Trophoblast cell (in vitro differentiated cells and primary cell): ENCODE measurements at regions not wholly inside any gene's neighbourhood (a gene's known extent, or its start where the extent isn't known, plus 50 kb on each side); places are given as distances from the start of the nearest gene placed in this dataset.

ENCODE experiments used
- DNase-seq, 2 donors: peaks; one replicate each; pipeline ENCODE4 v3.0.0-alpha.2; 2016
- H2AFZ ChIP-seq: 2 replicates; pipeline ENCODE4 v1.6.1; 2013; ENCODE audit warnings: low read length, moderate library complexity, mild to moderate bottlenecking; ENCODE audit not compliant: insufficient read depth, poor library complexity
- H2AK5ac ChIP-seq: 2 replicates; pipeline ENCODE4 v1.6.1; 2013; ENCODE audit warnings: mild to moderate bottlenecking, low read length
- H2BK120ac ChIP-seq: 2 replicates; pipeline ENCODE4 v1.6.1; 2013; ENCODE audit warnings: low read length, mild to moderate bottlenecking, moderate library complexity; ENCODE audit not compliant: insufficient read depth, poor library complexity
- H2BK12ac ChIP-seq: 2 replicates; pipeline ENCODE4 v1.6.1; 2013; ENCODE audit warnings: mild to moderate bottlenecking, low read length, moderate library complexity
- H2BK5ac ChIP-seq: 2 replicates; pipeline ENCODE4 v1.6.1; 2013; ENCODE audit warnings: low read length, low read depth, moderate library complexity, mild to moderate bottlenecking; ENCODE audit not compliant: poor library complexity
- H3K14ac ChIP-seq: 2 replicates; pipeline ENCODE4 v1.6.1; 2013; ENCODE audit warnings: mild to moderate bottlenecking, low read length
- H3K18ac ChIP-seq: 2 replicates; pipeline ENCODE4 v1.6.1; 2013; ENCODE audit warnings: mild to moderate bottlenecking, low read length
- H3K23ac ChIP-seq: 2 replicates; pipeline ENCODE4 v1.6.1; 2013; ENCODE audit warnings: low read length
- H3K27ac ChIP-seq: 2 replicates; pipeline ENCODE4 v1.5.1; 2013; ENCODE audit warnings: low read depth, mild to moderate bottlenecking, inconsistent platforms, low read length, moderate library complexity
- H3K27me3 ChIP-seq: 2 replicates; pipeline ENCODE4 v1.6.1; 2013; ENCODE audit warnings: inconsistent platforms, mild to moderate bottlenecking, low read length, moderate library complexity; ENCODE audit not compliant: insufficient read depth
- H3K36me3 ChIP-seq, 2 experiments: 1 replicate in 1 of 2; 2 replicates in 1 of 2; pipeline ENCODE4 v1.6.1; 2013; ENCODE audit warnings: low read length in 2 of 2, mild to moderate bottlenecking in 2 of 2, moderate library complexity in 1 of 2; ENCODE audit not compliant: insufficient read depth in 2 of 2, control insufficient read depth in 1 of 2
- H3K4ac ChIP-seq: 2 replicates; pipeline ENCODE4 v1.6.1; 2013; ENCODE audit warnings: low read depth, mild to moderate bottlenecking, low read length, moderate library complexity
- H3K4me1 ChIP-seq, 2 experiments: 1 replicate in 1 of 2; 2 replicates in 1 of 2; pipeline ENCODE4 v1.6.1; 2013; ENCODE audit warnings: low read length in 2 of 2, mild to moderate bottlenecking in 2 of 2, moderate library complexity in 1 of 2; ENCODE audit not compliant: insufficient read depth in 2 of 2, control insufficient read depth in 1 of 2
- H3K4me2 ChIP-seq: 2 replicates; pipeline ENCODE4 v1.6.1; 2013; ENCODE audit warnings: inconsistent platforms, mild to moderate bottlenecking, low read length, moderate library complexity
- H3K4me3 ChIP-seq: 2 replicates; pipeline ENCODE4 v1.5.1; 2013; ENCODE audit warnings: mild to moderate bottlenecking, low read depth, low read length, inconsistent platforms
- H3K79me1 ChIP-seq: one replicate; pipeline ENCODE4 v1.6.1; 2013; ENCODE audit warnings: low read length
- H3K79me2 ChIP-seq: 2 replicates; pipeline ENCODE4 v1.6.1; 2013; ENCODE audit warnings: low read length, mild to moderate bottlenecking; ENCODE audit not compliant: control insufficient read depth, insufficient read depth, poor library complexity
- H3K9ac ChIP-seq: 2 replicates; pipeline ENCODE4 v1.6.1; 2013; ENCODE audit warnings: mild to moderate bottlenecking, low read length
- H3K9me3 ChIP-seq: 2 replicates; pipeline ENCODE4 v1.6.1; 2013; ENCODE audit warnings: low read depth, mild to moderate bottlenecking, control low read depth, inconsistent platforms, low read length; ENCODE audit not compliant: insufficient read depth
- H4K12ac ChIP-seq: 2 replicates; pipeline ENCODE4 v1.6.1; 2013; ENCODE audit warnings: low read depth, mild to moderate bottlenecking, low read length, moderate library complexity
- H4K8ac ChIP-seq: 2 replicates; pipeline ENCODE4 v1.6.1; 2013; ENCODE audit warnings: low read depth, mild to moderate bottlenecking, low read length, moderate library complexity
- H4K91ac ChIP-seq: one replicate; pipeline ENCODE4 v1.6.1; 2013; ENCODE audit warnings: low read depth, mild to moderate bottlenecking, low read length, moderate library complexity
- WGBS: extraction: QIAGEN DNeasy Blood & Tissue Kit; methylation state at CpG from one replicate; pipeline ENCODE4 v1.1.7; 2013; ENCODE audit warnings: missing lambda C conversion rate; ENCODE audit not compliant: insufficient read length, insufficient coverage; ENCODE audit errors: extremely low coverage; 5-methylcytosine and 5-hydroxymethylcytosine counted together

DNA sequence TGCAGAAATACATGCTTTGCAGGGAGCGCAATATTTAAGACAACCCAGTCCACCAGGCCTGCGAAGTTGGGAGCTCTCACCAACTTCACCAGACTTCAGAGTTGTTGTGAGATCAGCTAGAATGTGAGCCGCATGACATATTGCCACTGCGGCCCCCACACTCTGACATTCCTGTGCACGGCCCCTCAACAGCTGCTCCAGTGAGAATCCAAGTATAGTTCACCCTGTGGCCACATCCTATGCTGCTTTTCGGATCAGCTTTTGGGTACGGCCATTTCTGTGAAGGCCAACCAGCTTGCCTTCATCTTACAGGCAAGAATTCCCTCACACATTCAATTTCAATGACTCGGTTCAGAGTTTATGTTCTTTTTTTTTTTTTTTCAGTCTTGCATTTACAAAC is 177.8 kb downstream of the SOX11 start:
- peaks cover 2% of the 10 kb centered on the region for H3K9me3 ChIP-seq
- H2AFZ ChIP-seq, result no peak overlapping the region
- no peak overlapping the region for H3K4ac ChIP-seq
- H3K27ac ChIP-seq, result no peak overlapping the region
- no peak overlapping the region for H4K8ac ChIP-seq
- no peak overlapping the region for H3K14ac ChIP-seq
- no peak overlapping the region for H3K23ac ChIP-seq
- no peaks in the 10 kb centered on the region for H3K36me3 ChIP-seq
- no CpG with 5 or more reads among the region's 8 CpGs for WGBS
- H3K4me3 ChIP-seq, result no peak overlapping the region
- H3K18ac ChIP-seq, result no peak overlapping the region
- no peak overlapping the region for H2BK12ac ChIP-seq
- H4K91ac ChIP-seq, result no peak overlapping the region
- H3K79me1 ChIP-seq, result peaks cover 4% of the 10 kb centered on the region
- H3K4me2 ChIP-seq, result no peak overlapping the region
- H3K79me2 ChIP-seq, result no peaks in the 10 kb centered on the region
- no peaks in the 10 kb centered on the region for H3K27me3 ChIP-seq
- no peak overlapping the region for H2AK5ac ChIP-seq
- no peak overlapping the region for H4K12ac ChIP-seq
- H3K9ac ChIP-seq, result no peak overlapping the region
- no peak for DNase-seq
- no peak overlapping the region for H2BK5ac ChIP-seq
- no peak overlapping the region for H2BK120ac ChIP-seq
- H3K4me1 ChIP-seq, result peaks cover 5 to 9% of the 10 kb centered on the region in 2 experiments

GRCh38 chr2:5877360-5877759 is 185.2 kb downstream of the SOX11 start:
- H3K4me3 ChIP-seq, result no peak overlapping the region
- H3K9ac ChIP-seq, result no peak overlapping the region
- no peaks in the 10 kb centered on the region for H3K79me1 ChIP-seq
- H4K12ac ChIP-seq, result no peak overlapping the region
- no peak overlapping the region for H3K18ac ChIP-seq
- no peaks in the 10 kb centered on the region for H3K36me3 ChIP-seq
- no peak overlapping the region for H2BK5ac ChIP-seq
- no peak overlapping the region for H3K14ac ChIP-seq
- H3K9me3 ChIP-seq, result peaks cover 2% of the 10 kb centered on the region
- no peak overlapping the region for H2AK5ac ChIP-seq
- H3K4me2 ChIP-seq, result no peak overlapping the region
- H4K8ac ChIP-seq, result no peak overlapping the region
- no peak overlapping the region for H2BK12ac ChIP-seq
- no peak overlapping the region for H2BK120ac ChIP-seq
- no peaks in the 10 kb centered on the region for H3K79me2 ChIP-seq
- H3K27me3 ChIP-seq, result no peaks in the 10 kb centered on the region
- no peak overlapping the region for H2AFZ ChIP-seq
- no peak overlapping the region for H4K91ac ChIP-seq
- no CpG with 5 or more reads among the region's 4 CpGs for WGBS
- H3K4ac ChIP-seq, result no peak overlapping the region
- DNase-seq, result no peak
- no peak overlapping the region for H3K27ac ChIP-seq
- no peaks in the 10 kb centered on the region for H3K4me1 ChIP-seq
- H3K23ac ChIP-seq, result no peak overlapping the region

GRCh38 chr2:5885451-5886173 is 193.4 kb downstream of the SOX11 start:
- no peak overlapping the region for H4K8ac ChIP-seq
- no peak overlapping the region for H2AFZ ChIP-seq
- no peak overlapping the region for H4K91ac ChIP-seq
- H3K4me3 ChIP-seq, result no peak overlapping the region
- no peak overlapping the region for H3K23ac ChIP-seq
- H3K79me2 ChIP-seq, result no peaks in the 10 kb centered on the region
- no peak overlapping the region for H3K4ac ChIP-seq
- no peak overlapping the region for H3K27ac ChIP-seq
- no peak for DNase-seq
- H4K12ac ChIP-seq, result no peak overlapping the region
- H3K4me2 ChIP-seq, result no peak overlapping the region
- H3K36me3 ChIP-seq, result no peaks in the 10 kb centered on the region
- peaks cover 4% of the 10 kb centered on the region for H3K9me3 ChIP-seq
- H3K18ac ChIP-seq, result no peak overlapping the region
- WGBS, result no CpG with 5 or more reads among the region's 5 CpGs
- no peak overlapping the region for H2AK5ac ChIP-seq
- no peaks in the 10 kb centered on the region for H3K79me1 ChIP-seq
- no peak overlapping the region for H3K9ac ChIP-seq
- no peak overlapping the region for H3K14ac ChIP-seq
- H2BK12ac ChIP-seq, result no peak overlapping the region
- no peak overlapping the region for H2BK120ac ChIP-seq
- no peaks in the 10 kb centered on the region for H3K27me3 ChIP-seq
- no peak overlapping the region for H2BK5ac ChIP-seq
- H3K4me1 ChIP-seq, result no peaks in the 10 kb centered on the region

DNA sequence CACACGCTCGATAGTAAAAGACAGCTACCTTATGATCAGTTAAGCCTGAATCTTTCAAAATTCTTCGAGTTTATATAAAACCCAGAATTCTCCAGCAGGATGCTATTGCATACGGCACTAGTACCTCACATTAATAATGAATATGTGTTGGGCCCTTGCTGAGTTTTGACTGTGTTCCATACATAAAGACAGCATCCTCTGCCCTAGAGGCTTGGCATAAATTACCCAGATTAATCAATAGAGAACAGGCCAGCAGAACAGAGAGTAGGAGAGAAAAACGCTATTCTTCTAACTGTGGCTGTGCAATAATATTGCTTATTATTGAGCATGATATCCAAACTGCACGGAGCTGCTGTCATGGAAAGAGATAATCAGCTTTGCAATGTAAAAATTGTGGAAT is 194.3 kb downstream of the SOX11 start:
- Histone ChIP-seq H3K36me3 (no peaks in the 10 kb centered on the region), H3K79me2 (no peaks in the 10 kb centered on the region), H2BK5ac (no peak overlapping the region), H2BK12ac (no peak overlapping the region), H2AFZ (no peak overlapping the region), H3K4ac (no peak overlapping the region), H3K18ac (no peak overlapping the region), H3K79me1 (no peaks in the 10 kb centered on the region), H3K9ac (no peak overlapping the region), H3K14ac (no peak overlapping the region), H4K91ac (no peak overlapping the region), H3K9me3 (peaks cover 4% of the 10 kb centered on the region), H3K27ac (no peak overlapping the region), H2BK120ac (no peak overlapping the region), H4K8ac (no peak overlapping the region), H3K4me1 (no peaks in the 10 kb centered on the region), H3K27me3 (no peaks in the 10 kb centered on the region), H3K4me2 (no peak overlapping the region), H2AK5ac (no peak overlapping the region), H3K23ac (no peak overlapping the region), H3K4me3 (no peak overlapping the region), H4K12ac (no peak overlapping the region)
- no peak for DNase-seq
- WGBS, result no CpG with 5 or more reads among the region's 6 CpGs
